Trophoblast cell (in vitro differentiated cells and primary cell): ENCODE measurements at regions not wholly inside any gene's neighbourhood (a gene's known extent, or its start where the extent isn't known, plus 50 kb on each side); places are given as distances from the start of the nearest gene placed in this dataset.
A peak's percentile ranks its signal among the peaks of the same experiment; 100 is the strongest.

Experiments
- DNase-seq, 2 donors: peaks; one replicate each; pipeline ENCODE4 v3.0.0-alpha.2; 2016
- H2AFZ ChIP-seq: 2 replicates; pipeline ENCODE4 v1.6.1; 2013; ENCODE audit warnings: low read length, moderate library complexity, mild to moderate bottlenecking; ENCODE audit not compliant: insufficient read depth, poor library complexity
- H2AK5ac ChIP-seq: 2 replicates; pipeline ENCODE4 v1.6.1; 2013; ENCODE audit warnings: mild to moderate bottlenecking, low read length
- H2BK120ac ChIP-seq: 2 replicates; pipeline ENCODE4 v1.6.1; 2013; ENCODE audit warnings: low read length, mild to moderate bottlenecking, moderate library complexity; ENCODE audit not compliant: insufficient read depth, poor library complexity
- H2BK12ac ChIP-seq: 2 replicates; pipeline ENCODE4 v1.6.1; 2013; ENCODE audit warnings: mild to moderate bottlenecking, low read length, moderate library complexity
- H2BK5ac ChIP-seq: 2 replicates; pipeline ENCODE4 v1.6.1; 2013; ENCODE audit warnings: low read length, low read depth, moderate library complexity, mild to moderate bottlenecking; ENCODE audit not compliant: poor library complexity
- H3K14ac ChIP-seq: 2 replicates; pipeline ENCODE4 v1.6.1; 2013; ENCODE audit warnings: mild to moderate bottlenecking, low read length
- H3K18ac ChIP-seq: 2 replicates; pipeline ENCODE4 v1.6.1; 2013; ENCODE audit warnings: mild to moderate bottlenecking, low read length
- H3K23ac ChIP-seq: 2 replicates; pipeline ENCODE4 v1.6.1; 2013; ENCODE audit warnings: low read length
- H3K27ac ChIP-seq: 2 replicates; pipeline ENCODE4 v1.5.1; 2013; ENCODE audit warnings: low read depth, mild to moderate bottlenecking, inconsistent platforms, low read length, moderate library complexity
- H3K27me3 ChIP-seq: 2 replicates; pipeline ENCODE4 v1.6.1; 2013; ENCODE audit warnings: inconsistent platforms, mild to moderate bottlenecking, low read length, moderate library complexity; ENCODE audit not compliant: insufficient read depth
- H3K36me3 ChIP-seq, 2 experiments: 1 replicate in 1 of 2; 2 replicates in 1 of 2; pipeline ENCODE4 v1.6.1; 2013; ENCODE audit warnings: low read length in 2 of 2, mild to moderate bottlenecking in 2 of 2, moderate library complexity in 1 of 2; ENCODE audit not compliant: insufficient read depth in 2 of 2, control insufficient read depth in 1 of 2
- H3K4ac ChIP-seq: 2 replicates; pipeline ENCODE4 v1.6.1; 2013; ENCODE audit warnings: low read depth, mild to moderate bottlenecking, low read length, moderate library complexity
- H3K4me1 ChIP-seq, 2 experiments: 1 replicate in 1 of 2; 2 replicates in 1 of 2; pipeline ENCODE4 v1.6.1; 2013; ENCODE audit warnings: low read length in 2 of 2, mild to moderate bottlenecking in 2 of 2, moderate library complexity in 1 of 2; ENCODE audit not compliant: insufficient read depth in 2 of 2, control insufficient read depth in 1 of 2
- H3K4me2 ChIP-seq: 2 replicates; pipeline ENCODE4 v1.6.1; 2013; ENCODE audit warnings: inconsistent platforms, mild to moderate bottlenecking, low read length, moderate library complexity
- H3K4me3 ChIP-seq: 2 replicates; pipeline ENCODE4 v1.5.1; 2013; ENCODE audit warnings: mild to moderate bottlenecking, low read depth, low read length, inconsistent platforms
- H3K79me1 ChIP-seq: one replicate; pipeline ENCODE4 v1.6.1; 2013; ENCODE audit warnings: low read length
- H3K79me2 ChIP-seq: 2 replicates; pipeline ENCODE4 v1.6.1; 2013; ENCODE audit warnings: low read length, mild to moderate bottlenecking; ENCODE audit not compliant: control insufficient read depth, insufficient read depth, poor library complexity
- H3K9ac ChIP-seq: 2 replicates; pipeline ENCODE4 v1.6.1; 2013; ENCODE audit warnings: mild to moderate bottlenecking, low read length
- H3K9me3 ChIP-seq: 2 replicates; pipeline ENCODE4 v1.6.1; 2013; ENCODE audit warnings: low read depth, mild to moderate bottlenecking, control low read depth, inconsistent platforms, low read length; ENCODE audit not compliant: insufficient read depth
- H4K12ac ChIP-seq: 2 replicates; pipeline ENCODE4 v1.6.1; 2013; ENCODE audit warnings: low read depth, mild to moderate bottlenecking, low read length, moderate library complexity
- H4K8ac ChIP-seq: 2 replicates; pipeline ENCODE4 v1.6.1; 2013; ENCODE audit warnings: low read depth, mild to moderate bottlenecking, low read length, moderate library complexity
- H4K91ac ChIP-seq: one replicate; pipeline ENCODE4 v1.6.1; 2013; ENCODE audit warnings: low read depth, mild to moderate bottlenecking, low read length, moderate library complexity
- WGBS: extraction: QIAGEN DNeasy Blood & Tissue Kit; methylation state at CpG from one replicate; pipeline ENCODE4 v1.1.7; 2013; ENCODE audit warnings: missing lambda C conversion rate; ENCODE audit not compliant: insufficient read length, insufficient coverage; ENCODE audit errors: extremely low coverage; 5-methylcytosine and 5-hydroxymethylcytosine counted together

DNA sequence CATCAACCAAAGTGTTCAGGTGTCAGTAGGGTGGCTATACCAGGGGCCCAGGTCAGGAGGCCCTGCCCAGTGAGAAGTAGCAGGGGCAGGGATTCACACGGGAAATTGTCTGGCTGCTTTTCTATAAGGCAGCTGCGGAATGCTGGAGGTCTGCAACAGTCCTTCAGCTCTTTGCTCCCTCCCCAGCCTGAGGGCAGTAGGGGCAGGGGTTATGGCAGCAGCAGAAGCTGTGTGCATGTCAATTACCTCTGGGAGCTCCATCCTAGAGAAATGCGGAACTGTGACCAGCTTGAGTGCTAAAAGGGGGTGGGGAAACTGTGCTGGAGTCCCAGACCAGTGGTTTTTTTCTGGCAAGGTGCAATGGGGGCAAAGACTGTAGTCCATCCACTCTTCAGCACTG lies 810.4 kb downstream of the PCDH7 start:
- no peak overlapping the region for H2BK12ac ChIP-seq
- WGBS: no CpG with 5 or more reads among the region's 3 CpGs
- H4K91ac ChIP-seq: no peak overlapping the region
- H3K4me1 ChIP-seq: peaks cover 9 to 11% of the 10 kb centered on the region in 2 experiments
- H3K14ac ChIP-seq: no peak overlapping the region
- H2AK5ac ChIP-seq: no peak overlapping the region
- no peaks in the 10 kb centered on the region for H3K9me3 ChIP-seq
- H3K27me3 ChIP-seq: no peaks in the 10 kb centered on the region
- no peaks in the 10 kb centered on the region for H3K36me3 ChIP-seq
- no peak overlapping the region for H3K9ac ChIP-seq
- H3K18ac ChIP-seq: no peak overlapping the region
- H3K4me2 ChIP-seq: peak overlapping the region; percentile 6
- no peak overlapping the region for H3K4ac ChIP-seq
- no peak overlapping the region for H4K12ac ChIP-seq
- H4K8ac ChIP-seq: no peak overlapping the region
- H3K79me2 ChIP-seq: no peaks in the 10 kb centered on the region
- H3K79me1 ChIP-seq: peaks cover 7% of the 10 kb centered on the region
- no peak overlapping the region for H2BK120ac ChIP-seq
- no peak overlapping the region for H3K4me3 ChIP-seq
- H2AFZ ChIP-seq: no peak overlapping the region
- peak overlapping the region; percentile 35 for H3K27ac ChIP-seq
- peak; percentile 26 to 55 for DNase-seq
- H2BK5ac ChIP-seq: no peak overlapping the region
- no peak overlapping the region for H3K23ac ChIP-seq

DNA sequence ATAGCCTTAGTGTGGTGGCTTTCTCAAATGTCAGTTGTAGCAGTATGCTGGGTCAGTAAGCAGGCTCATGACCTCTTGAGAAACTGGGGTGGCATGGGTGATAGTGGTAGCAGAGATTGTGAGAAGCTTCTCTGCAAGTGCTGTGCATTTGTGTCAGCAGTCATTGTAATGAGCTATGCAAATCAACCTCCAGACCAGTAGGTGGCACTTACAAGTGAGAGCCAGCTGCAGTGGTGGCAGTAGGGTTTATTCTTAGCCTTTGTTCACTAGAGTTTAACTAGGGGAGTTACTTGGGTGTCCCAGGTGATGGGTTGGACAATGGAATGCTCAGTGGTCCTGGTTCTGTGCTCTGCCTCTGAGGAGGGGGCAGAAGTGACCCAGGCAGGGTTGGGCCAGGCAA lies 818.7 kb downstream of the PCDH7 start:
- H2AFZ ChIP-seq: no peak overlapping the region
- H2AK5ac ChIP-seq: no peak overlapping the region
- H4K8ac ChIP-seq: no peak overlapping the region
- no peak overlapping the region for H3K18ac ChIP-seq
- no peak overlapping the region for H3K27ac ChIP-seq
- H3K4me3 ChIP-seq: no peak overlapping the region
- no peak overlapping the region for H2BK120ac ChIP-seq
- no peak overlapping the region for H4K91ac ChIP-seq
- no peaks in the 10 kb centered on the region for H3K9me3 ChIP-seq
- H3K4me1 ChIP-seq: no peaks in the 10 kb centered on the region
- H3K9ac ChIP-seq: no peak overlapping the region
- no peak for DNase-seq
- no peak overlapping the region for H3K23ac ChIP-seq
- H3K79me1 ChIP-seq: no peaks in the 10 kb centered on the region
- H3K36me3 ChIP-seq: no peaks in the 10 kb centered on the region
- H2BK5ac ChIP-seq: no peak overlapping the region
- H3K27me3 ChIP-seq: no peaks in the 10 kb centered on the region
- H3K79me2 ChIP-seq: no peaks in the 10 kb centered on the region
- H2BK12ac ChIP-seq: no peak overlapping the region
- H3K14ac ChIP-seq: no peak overlapping the region
- no peak overlapping the region for H3K4me2 ChIP-seq
- H3K4ac ChIP-seq: no peak overlapping the region
- no peak overlapping the region for H4K12ac ChIP-seq

DNA sequence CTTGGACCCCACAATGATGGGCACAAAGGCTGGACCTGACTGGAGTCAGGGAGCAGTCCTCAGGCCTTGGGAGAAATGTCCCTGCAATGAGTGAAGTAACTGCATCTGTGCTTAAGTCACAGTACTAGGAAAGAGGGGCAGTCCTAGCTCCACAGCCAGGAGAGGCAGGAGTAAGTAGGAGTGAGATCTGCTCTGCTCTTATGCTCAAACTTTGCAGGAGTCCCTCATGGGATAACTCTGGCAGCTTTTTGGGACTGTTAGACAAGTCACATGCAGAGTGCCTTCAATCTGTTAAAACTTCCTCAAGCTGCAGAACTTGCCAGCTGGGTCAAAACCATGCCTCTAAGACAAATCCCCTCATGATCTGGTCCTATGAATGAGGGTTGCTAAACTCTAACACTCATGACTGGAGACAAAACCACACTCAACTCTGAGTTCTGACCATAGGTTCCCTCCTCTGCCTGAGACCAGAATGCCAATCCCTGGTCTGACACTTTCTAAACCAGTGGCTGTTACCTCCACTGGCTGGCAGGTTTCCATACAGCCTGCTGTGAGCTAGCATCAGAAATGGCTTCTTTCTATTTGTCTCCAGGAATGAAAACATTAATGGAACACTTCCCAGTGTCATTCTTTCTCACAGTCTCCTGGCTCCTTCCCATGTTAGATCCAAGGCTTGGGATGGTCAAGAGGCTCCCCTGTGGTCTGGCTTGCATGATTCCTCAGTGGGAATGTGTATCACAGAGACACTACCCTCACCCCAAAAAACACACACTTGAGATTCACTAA lies 819.3 kb downstream of the PCDH7 start:
- Histone ChIP-seq H3K4me3 (no peak overlapping the region), H2BK5ac (no peak overlapping the region), H3K79me2 (no peaks in the 10 kb centered on the region), H3K14ac (no peak overlapping the region), H3K4me2 (no peak overlapping the region), H2AK5ac (no peak overlapping the region), H2AFZ (no peak overlapping the region), H3K9ac (no peak overlapping the region), H3K27ac (no peak overlapping the region), H4K8ac (no peak overlapping the region), H2BK12ac (no peak overlapping the region), H4K12ac (no peak overlapping the region), H2BK120ac (no peak overlapping the region), H3K79me1 (no peaks in the 10 kb centered on the region), H3K4me1 (no peaks in the 10 kb centered on the region), H3K9me3 (no peaks in the 10 kb centered on the region), H3K27me3 (no peaks in the 10 kb centered on the region), H3K4ac (no peak overlapping the region), H4K91ac (no peak overlapping the region), H3K18ac (no peak overlapping the region), H3K23ac (no peak overlapping the region), H3K36me3 (no peaks in the 10 kb centered on the region)
- DNase-seq: no peak

DNA sequence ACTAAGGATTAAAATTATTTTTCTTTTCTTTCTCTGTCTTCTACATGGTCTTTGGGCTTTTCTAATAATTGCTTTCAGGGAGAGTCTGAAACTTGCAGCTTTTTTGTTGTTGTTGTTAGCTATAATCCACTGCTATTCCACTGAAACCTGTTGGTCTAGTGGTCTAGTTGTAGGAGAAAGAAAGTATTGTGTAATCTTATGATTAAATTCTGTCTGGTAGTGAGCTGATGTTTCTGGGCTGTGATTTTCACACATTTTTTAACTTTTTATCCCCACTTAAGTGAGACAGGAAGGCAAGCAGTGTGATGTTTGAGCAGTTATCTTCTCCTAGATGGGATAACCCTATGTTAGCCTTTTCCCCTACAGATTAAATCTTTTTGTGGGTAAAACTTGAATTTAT lies 825.2 kb downstream of the PCDH7 start:
- Histone ChIP-seq H2BK5ac (no peak overlapping the region), H3K79me2 (no peaks in the 10 kb centered on the region), H3K23ac (no peak overlapping the region), H3K4ac (no peak overlapping the region), H3K79me1 (no peaks in the 10 kb centered on the region), H2BK12ac (no peak overlapping the region), H3K4me3 (no peak overlapping the region), H3K14ac (no peak overlapping the region), H2AK5ac (no peak overlapping the region), H3K9ac (no peak overlapping the region), H3K27ac (no peak overlapping the region), H2AFZ (no peak overlapping the region), H3K4me2 (no peak overlapping the region), H3K9me3 (no peaks in the 10 kb centered on the region), H3K18ac (no peak overlapping the region), H4K91ac (no peak overlapping the region), H3K36me3 (no peaks in the 10 kb centered on the region), H3K4me1 (no peaks in the 10 kb centered on the region), H4K8ac (no peak overlapping the region), H2BK120ac (no peak overlapping the region), H4K12ac (no peak overlapping the region), H3K27me3 (no peaks in the 10 kb centered on the region)
- DNase-seq: no peak
